ENCODE measurements at regions not wholly inside any gene's neighbourhood (a gene's known extent, or its start where the extent isn't known, plus 50 kb on each side); places are given as distances from the start of the nearest gene placed in this dataset.
"Not testable (repeated sequence)": the region's sequence is repeated elsewhere in the genome, so short reads cannot be mapped to it uniquely, and the experiment has no call there.

GRCh38 chr7:125222596-125222995 lies 293.0 kb upstream of the POT1 start:
- no peak for DNase-seq

DNA sequence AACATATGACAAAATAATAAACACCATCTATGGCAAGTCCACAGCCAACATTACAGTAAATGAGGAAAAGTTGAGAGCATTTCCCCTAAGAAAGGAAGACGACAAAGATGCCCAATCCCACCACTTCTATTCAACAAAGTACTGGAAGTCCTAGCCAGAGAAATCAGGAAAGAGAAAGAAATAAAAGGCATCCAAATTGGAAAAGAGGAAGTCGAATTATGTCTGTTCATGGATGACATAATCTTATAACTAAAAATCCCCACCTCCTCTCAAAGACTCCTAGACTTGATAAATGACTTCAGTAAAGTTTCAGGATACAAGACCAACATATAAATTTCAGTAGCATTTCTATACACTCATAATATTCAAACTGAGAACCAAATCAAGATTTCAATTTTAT lies 288.5 kb upstream of the POT1 start:
- no peak for DNase-seq

DNA sequence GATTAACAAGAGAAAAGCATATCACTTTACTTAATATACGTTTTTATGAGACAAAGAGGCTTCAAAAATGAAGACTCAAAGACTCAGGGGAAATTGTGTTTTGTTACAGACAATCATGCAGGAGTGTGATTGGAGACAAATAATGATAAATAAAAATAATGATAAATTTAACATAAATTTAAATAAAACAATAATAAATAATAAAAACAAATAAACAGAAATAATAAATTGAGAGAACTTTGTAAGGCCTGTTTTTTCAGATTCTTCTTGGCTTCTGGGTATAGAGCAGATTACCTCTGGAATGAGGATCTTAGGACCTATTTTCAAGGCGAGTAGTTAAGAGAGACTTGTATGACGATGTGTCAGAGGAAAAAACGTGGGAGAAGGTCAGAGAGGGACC lies 271.4 kb upstream of the POT1 start:
- no peak for DNase-seq

GRCh38 chr7:125197731-125198393 lies 268.2 kb upstream of the POT1 start:
- no peak for DNase-seq

DNA sequence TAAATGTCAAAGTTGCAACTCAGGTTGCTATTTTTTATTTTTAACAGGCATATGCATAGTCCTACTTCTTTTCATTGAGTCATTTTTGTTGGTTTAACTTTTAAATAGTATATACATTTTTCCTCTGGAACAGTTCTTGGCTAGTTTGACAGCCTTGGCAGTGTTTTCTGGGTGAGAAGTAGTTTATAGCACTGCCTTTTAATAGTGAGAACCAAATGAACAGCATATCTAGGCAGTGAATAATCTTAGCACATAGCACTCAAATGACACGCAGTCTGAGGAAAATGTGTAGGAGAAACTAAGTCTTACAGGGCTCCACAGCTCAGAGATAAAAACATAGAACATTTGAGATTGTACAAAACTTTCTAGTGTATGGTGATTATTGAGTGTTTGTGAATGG lies 265.5 kb upstream of the POT1 start:
- DNase-seq, result no peak

GRCh38 chr7:125193263-125193662 lies 263.6 kb upstream of the POT1 start:
- no peak for DNase-seq

DNA sequence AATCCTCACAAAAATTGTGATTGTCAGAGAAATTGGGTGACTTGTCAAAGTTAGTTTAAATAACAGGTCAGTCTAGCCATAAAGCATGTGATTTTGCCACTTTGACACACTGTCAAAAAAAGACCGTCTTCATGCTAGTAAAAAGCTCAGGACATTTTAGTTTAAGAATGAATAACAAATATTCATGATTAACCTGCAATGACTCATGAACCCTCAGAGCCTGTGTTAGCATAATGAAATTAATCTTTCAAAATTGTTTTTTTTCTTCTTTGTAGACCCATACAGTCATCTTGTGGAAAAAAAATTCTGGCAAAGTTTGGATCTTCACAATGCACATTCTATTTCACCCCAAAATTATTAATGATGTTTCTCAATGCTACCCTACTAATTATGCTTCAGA lies 255.2 kb upstream of the POT1 start:
- no peak for DNase-seq

GRCh38 chr7:125181569-125182267 lies 252.1 kb upstream of the POT1 start:
- DNase-seq, result not testable (repeated sequence)

GRCh38 chr7:125173571-125173970 lies 243.9 kb upstream of the POT1 start:
- DNase-seq, result no peak

- no peak for DNase-seq
These were observed 239.5 kb upstream of the POT1 start for GRCh38 chr7:125169088-125169487.

- no peak for DNase-seq
These were observed 225.3 kb upstream of the POT1 start for GRCh38 chr7:125154930-125155329.

DNA sequence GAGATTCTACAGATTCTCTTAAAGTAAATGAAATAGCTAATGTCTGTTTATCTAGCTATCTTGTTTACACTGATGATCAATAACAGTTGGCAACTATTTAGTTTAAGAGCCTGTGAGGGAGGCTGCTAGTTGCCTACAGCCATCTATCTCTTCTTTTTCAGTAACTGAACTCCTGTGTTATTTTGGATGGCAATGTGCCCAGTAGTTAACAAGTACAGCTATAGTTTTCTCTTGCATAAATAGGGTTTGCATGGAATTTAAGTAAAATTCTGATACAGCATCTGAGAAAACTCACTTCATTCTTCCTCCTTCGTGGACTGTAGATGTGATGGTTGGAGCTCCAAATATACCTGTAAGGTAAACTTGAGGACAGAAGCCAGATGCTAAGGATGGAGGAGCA lies 219.5 kb upstream of the POT1 start:
- no peak for DNase-seq

GRCh38 chr7:125147047-125147446 lies 217.4 kb upstream of the POT1 start:
- no peak for DNase-seq

DNA sequence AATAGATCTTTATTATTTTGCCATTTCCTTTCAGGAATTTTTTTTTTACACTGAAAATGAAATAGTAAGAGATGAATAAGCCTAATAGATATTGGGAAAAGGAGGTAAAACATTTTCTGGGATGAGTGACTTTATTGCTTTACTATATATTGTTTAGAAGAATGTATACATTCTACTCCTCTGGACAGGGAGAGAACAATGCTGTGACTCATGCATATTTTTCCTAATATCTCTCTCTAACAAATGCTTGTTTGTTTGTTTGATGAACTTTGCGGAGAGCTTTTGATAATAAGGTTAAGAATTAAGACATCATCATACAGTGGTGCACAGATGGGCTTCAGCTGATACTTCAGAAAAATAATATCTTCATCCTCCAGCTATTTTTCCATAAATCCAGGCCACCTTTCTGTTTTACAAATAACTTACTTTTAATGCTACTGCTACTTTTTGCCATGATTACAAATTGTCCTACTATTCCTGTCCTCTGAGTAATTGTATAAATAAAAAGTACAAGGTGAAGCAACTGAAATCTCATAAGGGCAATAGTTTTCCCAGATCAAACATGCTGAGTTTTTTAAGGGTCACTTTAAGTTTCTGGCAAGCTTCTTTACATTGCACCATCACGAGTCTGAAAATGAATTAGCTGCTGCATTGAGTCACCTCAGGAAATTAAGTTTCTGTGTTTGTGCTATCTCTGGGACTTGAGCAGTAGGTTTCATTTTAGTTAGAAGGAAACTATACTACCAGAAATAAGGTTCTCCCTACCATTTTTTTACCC lies 207.3 kb upstream of the POT1 start:
- no peak for DNase-seq

DNA sequence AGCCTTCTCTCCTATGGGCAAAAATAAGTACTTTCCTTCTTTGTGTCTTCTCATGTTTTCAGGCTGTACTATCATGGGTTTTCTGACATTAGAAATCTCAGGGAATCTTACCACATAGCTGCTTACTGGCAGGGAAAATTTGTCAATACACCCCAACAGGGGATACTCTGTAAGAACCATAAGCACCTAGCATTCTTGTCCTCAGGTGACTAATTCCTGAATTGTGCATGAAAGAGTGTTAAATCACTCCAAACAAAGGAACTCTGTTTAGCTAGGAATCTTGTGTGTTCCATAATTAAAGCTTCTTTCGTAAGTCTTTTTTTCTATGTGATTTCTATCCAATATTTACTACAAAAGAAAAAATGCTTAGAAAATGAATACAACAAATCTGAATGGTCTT lies 206.7 kb upstream of the POT1 start:
- no peak for DNase-seq

GRCh38 chr7:125130173-125130572 lies 200.5 kb upstream of the POT1 start:
- no peak for DNase-seq

DNA sequence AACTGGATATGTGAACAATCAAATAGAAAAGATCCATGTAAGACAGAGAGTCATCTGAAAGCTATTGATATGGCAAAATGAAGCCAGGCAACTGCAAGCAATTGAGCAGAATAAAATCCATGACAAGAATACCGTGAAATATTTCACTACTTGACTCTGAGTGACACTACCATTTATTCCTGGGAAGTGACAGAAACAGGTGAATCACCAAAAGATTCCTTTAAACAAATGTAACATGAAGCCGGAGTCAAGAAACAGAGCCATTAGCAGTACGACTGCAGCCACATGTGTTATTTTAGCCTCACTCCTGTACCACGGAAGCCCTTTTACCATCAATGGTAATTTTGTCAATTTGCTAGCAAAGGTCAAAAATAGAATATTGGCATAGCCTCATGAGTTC lies 197.7 kb upstream of the POT1 start:
- no peak for DNase-seq

- DNase-seq, result no peak
These were observed 196.8 kb upstream of the POT1 start for GRCh38 chr7:125126376-125126775.

GRCh38 chr7:125125315-125125714 lies 195.7 kb upstream of the POT1 start:
- no peak for DNase-seq

GRCh38 chr7:125122173-125122572 lies 192.5 kb upstream of the POT1 start:
- DNase-seq, result no peak

DNA sequence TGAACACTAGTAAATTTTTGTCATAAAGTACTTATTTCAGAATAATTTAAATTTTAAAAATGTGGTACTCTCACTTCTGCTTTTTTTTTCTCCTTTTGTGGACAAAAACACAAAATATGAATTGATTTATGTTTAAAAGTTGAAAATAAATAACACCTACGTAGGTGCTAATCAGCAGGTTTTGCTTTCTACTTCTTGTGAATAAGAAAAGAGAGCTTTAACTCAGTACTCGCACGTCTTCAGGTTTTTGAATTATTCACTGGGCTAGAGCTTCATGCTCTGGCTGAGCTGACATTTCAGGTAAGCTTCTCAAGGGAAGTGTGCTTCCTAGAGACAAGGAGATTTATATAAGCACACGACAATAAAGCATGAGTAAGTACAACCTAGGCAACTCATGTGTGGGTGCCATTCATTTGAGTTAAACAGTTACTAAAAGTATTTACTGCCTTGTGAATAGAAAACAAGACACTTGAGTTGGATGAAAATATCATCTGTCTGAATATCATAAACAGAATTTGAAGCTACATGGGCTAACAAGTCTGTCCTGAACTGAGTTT lies 190.0 kb upstream of the POT1 start:
- no peak for DNase-seq

GRCh38 chr7:125118444-125118843 lies 188.8 kb upstream of the POT1 start:
- no peak for DNase-seq

DNA sequence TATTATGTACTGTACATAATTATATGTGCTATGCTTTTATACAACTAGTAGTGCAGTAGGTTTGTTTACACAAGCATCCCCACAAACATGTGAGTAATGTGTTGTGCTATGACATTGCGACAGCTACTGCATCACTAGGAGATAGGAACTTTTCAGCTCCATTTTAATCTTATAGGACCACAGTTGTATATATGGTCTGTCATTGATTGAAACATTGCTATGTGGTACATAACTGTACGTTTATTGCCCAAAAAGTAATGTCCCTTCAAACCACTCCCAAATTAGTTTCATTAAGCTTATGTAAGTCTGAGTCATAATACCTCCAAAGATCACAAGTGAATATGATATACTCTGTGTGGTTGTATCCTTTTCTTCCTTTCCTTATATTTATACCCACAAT lies 183.2 kb upstream of the POT1 start:
- no peak for DNase-seq

- no peak for DNase-seq
These were observed 169.9 kb upstream of the POT1 start for GRCh38 chr7:125099519-125099918.
